ENCODE measurements at regions not wholly inside any gene's neighbourhood (a gene's known extent, or its start where the extent isn't known, plus 50 kb on each side); places are given as distances from the start of the nearest gene placed in this dataset.

DNA sequence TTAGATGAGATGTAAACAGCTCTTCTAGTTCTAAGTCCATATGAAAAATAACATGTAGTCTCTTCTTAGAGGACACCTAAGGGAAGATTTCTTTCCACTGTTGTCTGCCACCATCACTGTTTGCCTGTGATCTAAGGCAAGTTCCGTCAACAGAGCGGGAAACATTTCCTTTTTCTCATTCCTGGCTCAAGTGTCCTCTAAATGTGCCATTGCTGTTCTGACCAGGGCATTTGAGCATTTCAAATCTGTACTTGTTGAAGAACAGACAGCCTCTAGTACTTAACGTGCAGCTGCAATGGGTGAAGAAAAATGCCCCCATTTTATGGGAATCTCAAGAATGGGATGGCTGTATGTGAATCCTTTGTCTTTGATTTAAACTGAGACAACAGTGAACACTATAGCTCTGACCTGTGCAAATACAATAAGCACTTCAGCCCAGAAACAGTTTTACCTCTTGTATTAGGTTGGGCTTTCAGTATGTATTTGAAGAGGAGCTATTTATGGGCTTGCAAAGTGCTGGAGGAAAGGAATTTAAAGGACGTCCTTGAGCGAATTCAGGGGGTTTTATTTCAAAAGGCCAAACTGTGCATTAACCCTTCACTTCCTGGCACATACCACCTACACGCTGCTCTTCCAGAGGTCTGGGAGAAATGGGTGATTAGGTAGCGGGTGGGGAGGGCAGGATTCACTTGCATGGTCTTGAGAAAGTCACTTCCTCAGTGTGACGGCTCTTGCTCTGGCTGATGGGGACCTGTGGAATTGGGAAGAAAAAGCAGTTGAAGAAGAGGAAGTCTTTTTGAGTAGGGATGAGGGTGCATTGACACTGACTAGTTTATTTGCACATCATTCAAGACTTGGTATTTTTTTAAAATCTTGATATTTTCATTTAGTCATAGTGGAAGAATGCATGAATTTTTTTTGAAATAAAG lies 66.1 kb downstream of the THNSL1 start:
- TF ChIP-seq CTCF (conservative IDR thresholded peaks at IDR 0.05; ENCODE audit: low read depth in 2 of 2) = no peak
- TF ChIP-seq EZH2 (IDR thresholded peaks at IDR 0.05; ENCODE audit: low read depth, unreplicated experiment) = no peak
